DMS53 treated with DMSO at 0.1 percent for 48 hours (cell line): ENCODE measurements at regions not wholly inside any gene's neighbourhood (a gene's known extent, or its start where the extent isn't known, plus 50 kb on each side); places are given as distances from the start of the nearest gene placed in this dataset.
"Not testable (repeated sequence)": the region's sequence is repeated elsewhere in the genome, so short reads cannot be mapped to it uniquely, and the experiment has no call there.

Source experiments
- DNase-seq: peaks from one replicate; lab custom pipeline; 2025; ENCODE audit not compliant: unreplicated experiment; lab: John Stamatoyannopoulos, UW

DNA sequence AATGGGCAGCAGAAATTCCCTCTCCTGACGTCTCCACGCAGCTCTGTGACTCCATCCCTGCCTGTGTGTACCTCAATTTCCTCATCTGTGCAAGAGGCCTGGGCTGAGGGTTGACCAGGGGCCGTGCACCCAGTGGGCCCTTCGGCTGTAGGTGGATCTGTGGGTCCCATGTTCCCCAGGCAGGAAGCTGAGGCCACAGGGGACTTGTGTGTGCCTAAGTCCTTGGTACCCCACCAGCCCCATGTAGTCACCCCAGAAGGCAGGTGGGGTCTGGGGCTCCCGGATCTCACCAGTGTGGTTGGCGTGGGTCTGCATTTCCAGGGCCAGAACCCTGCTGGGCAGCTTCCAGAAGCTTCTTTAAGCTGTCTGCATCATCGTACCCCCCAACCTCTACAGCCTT is 177.4 kb upstream of the GSE1 start:
- DNase-seq, result no peak

DNA sequence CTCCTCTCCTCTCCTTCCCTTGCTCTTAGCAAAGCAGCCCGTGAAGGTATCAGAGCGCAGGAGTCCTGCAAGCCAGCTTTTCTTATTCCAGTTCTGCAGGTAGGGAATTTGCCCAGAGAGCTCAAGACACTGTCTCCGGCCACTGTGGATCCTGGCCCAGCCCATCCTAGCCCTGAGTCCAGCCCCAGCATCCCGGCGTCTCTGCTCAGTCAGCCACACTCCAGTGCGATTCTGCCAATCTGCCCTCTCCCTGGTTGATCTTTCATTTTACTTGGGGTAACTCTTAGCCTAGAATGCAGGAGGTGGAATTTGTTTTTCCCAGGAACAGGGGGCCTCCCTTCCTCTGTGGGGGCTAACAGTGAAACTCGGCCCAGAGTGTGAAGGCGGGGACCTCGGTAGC is 176.9 kb upstream of the GSE1 start:
- DNase-seq, result no peak

DNA sequence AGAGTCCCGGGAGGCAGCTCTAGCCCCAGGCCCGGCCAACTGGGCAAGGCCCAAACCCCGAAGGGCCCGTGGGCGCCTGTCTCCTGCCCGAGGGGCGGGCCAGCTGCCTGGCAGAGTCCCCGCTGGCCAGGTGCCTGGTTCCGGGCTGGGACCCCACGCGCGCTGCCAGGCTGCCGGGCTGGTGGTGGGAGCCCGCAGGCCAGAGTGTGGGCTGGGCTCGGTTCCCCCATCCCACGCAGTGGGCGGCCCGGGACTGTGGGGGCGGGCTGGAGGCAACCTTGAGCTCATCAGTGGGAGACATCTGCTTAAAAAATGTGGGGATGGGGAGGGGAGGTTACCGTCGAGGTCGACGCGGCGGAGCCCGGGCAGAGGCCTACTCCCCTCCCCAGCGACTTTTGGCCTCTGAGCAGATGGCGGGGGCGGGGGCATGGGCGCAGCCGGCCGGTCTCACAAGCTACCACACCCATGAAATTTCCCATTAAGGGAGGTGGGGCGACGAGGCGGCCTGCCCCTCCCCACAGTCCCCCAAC is 176.4 kb upstream of the GSE1 start:
- no peak for DNase-seq

- DNase-seq, result peak; percentile 53
These were observed 175.7 kb upstream of the GSE1 start for GRCh38 chr16:85437166-85438052.

DNA sequence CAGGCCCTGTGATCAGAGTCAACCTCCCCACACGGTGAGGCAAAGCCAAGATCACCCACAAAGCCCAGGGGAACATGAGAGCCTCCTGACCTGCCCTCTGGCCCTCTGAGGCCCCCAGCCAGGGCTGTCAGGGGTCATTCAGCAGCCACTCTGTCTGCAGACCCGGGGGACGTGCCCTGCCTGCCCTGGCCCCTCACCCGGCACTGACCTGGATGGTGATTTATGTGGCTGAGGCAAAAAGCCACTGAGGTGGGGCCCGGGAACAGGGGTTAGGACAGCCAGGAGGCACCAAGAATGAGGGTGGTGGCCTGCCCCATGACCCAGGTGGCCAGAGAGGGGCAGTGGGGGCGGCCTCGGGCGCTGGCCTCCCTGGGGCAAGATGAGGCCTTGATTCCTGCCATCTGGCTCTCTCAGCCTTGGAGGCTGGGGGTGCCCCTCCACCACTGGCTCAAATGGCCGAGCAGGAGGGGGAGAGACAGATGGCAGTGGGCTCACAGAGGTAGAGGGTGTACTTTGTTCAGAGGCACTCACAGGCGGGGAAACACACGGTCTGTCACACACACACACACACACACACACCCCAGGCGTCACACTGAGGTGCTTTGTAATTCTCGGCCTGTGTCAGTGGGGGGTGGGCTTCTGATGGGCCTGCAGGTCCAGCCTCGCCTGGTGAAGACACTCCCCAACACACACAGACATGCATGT is 174.0 kb upstream of the GSE1 start:
- DNase-seq, result no peak

DNA sequence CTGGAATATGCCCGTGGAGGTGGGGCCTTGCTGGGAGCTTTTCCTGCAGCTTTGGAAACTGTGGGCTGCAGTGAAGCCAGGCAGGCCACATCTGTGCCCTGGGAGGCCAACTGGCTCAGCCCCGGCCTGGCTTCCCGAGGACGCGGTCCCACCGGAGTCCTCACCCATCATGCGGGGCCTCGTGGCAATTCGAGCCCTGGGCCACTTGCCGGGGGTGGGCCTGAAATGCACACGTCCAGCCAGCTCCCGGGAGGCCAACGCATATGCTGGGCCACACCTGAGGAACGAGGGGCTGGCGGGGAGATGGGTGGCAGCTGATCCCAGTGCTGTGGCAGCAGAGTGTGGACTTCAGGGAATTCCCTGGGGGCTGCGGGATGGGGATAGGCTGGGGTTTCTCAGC is 172.4 kb upstream of the GSE1 start:
- DNase-seq, result no peak

- no peak for DNase-seq
These were observed 171.8 kb upstream of the GSE1 start for GRCh38 chr16:85441189-85441889.

DNA sequence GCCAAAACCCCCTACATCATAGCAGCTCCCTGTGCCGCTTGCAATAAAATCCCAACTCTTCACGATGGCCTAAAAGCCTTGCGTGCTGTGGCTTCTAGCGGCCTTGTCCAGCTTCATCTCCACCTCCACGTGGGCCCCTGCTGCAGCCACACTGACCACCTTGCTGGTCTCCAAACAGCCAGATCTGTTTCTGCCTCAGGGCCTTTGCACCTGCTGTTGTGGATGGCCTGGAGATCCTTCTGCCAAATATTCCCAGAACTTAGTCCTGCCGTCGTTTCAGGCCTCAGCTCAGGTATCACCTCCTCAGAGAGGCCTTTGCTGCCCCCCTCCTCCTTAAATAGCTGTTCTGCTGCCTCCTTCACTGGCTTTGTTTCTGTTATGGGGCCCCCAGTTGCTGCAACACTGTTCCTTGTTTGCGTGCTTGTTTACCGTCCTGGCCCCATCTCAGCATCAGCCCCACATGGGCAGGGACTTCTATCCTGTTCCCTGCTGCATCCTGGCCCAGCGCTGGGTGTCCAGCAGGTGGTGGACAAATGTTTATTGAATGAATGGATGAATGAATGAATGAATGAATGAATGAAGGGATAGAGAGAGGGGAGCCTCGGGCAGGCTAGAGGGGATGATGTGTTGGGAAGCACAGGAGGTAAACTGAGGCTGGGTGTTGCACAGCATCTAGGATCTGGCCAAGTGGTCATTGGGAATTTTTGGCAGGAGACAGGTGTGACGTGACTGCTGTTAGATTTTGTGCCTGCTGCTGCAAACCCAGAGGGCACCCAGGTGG is 171.0 kb upstream of the GSE1 start:
- DNase-seq, result no peak

DNA sequence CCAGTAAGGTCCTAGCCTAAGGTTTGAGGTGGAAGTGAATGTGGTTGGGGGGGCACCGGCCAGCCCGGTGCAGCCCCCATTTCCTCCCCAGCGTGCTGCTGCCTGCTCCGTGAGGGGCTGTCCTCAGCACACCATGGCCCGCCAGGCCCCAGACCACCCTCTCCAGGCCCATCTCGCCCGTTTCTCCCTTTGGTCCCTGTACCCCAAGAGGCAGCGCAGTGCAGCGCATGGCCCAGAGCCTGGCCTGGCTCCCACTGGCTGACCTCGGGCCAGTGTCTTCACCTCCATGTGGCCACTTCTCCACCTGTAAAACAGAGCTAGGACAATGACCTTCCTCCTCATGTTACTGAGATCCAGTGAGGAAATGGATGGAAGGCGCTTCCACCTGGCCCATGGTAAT is 170.0 kb upstream of the GSE1 start:
- no peak for DNase-seq

- no peak for DNase-seq
These were observed 169.6 kb upstream of the GSE1 start for GRCh38 chr16:85443531-85443930.

DNA sequence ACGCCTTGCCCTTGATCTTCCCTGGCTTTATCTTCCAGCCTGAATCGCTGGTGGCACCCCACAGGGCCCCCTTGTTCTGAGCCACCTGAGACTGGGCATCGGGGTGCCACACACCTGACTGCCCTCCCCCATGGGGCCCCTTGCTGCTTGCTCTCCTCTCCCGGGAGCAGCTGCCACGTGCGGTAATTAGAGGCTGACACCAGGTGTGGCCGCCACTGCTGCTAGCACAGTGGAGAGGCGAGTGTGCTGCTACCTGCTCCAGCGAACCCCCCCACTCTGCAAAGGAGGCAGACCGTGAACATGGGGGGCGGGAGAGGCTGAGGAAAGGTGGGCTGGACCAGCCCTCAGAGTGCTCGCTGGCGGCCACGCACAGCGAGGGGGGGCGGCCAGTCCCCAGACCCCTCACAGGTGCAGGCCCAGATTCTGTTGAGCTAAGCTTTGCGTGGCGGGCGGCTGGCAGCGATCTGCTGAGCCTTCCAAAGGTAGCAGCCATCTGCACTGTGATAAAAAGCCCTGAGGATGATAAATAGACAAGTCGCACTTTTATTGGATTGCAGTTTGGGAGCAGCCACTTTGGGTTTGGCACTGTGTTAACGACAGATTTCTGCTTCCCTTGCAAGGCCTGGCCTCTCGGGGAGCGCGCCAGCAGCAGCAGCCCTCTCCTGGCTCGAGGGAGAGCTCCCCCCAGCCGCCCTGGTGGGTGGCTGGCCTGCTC is 167.9 kb upstream of the GSE1 start:
- DNase-seq, result no peak

DNA sequence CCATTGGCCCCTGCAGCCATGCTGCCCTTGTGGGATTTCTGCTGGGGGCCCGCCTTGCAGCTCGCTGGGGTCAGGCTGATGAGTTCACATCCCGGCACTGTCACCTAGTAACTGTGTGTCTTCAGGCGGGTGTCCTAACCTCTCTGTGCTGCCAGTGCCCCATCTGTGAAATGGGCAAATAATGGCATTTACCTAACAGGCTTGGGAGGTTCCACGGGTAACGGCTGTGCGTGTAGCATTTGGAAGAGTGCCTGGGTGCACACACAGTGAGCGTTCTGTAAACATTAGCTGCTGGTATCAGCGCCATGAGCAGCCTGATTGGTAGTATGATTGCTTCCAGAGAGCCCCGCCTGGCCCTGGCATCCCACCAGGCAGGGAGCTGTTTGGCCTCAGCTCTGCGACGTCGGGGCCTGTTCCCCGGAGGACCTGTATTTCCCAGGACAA is 167.3 kb upstream of the GSE1 start:
- DNase-seq, result no peak

DNA sequence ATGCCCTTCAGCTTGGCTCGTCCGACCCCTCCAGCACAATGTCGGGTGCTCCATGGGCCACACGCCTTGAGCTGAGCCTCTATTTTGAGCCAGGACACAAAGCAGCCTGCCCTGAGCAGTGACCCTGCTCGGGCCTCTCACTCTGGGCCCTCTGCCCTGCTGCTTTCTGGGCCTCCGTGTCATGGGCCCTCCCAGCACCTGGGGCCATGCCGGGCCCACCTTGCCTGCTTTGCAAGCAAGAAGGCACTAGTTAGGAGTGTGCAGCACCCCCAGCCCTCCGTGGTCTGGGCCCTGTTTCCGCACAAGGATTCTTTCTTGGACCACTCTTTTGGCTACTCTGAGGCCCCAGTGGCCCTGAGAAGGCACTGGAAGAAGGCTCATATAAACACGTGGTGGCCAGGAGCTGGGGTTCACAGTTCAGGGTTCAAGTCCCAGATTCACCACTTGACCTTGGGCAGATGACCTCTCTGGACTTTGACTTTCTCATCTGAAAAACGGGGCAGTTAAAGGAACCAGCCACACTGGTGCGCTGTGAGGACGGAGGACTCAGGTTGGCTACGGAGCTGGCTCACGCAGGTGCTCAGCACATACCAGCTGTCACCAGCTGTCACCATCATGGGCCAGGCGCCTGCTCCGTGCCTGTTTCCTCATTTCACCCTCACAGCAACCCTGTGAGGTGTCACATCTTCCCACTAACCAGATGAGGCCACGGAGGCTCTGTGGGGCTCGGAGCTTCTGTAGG is 166.0 kb upstream of the GSE1 start:
- no peak for DNase-seq

DNA sequence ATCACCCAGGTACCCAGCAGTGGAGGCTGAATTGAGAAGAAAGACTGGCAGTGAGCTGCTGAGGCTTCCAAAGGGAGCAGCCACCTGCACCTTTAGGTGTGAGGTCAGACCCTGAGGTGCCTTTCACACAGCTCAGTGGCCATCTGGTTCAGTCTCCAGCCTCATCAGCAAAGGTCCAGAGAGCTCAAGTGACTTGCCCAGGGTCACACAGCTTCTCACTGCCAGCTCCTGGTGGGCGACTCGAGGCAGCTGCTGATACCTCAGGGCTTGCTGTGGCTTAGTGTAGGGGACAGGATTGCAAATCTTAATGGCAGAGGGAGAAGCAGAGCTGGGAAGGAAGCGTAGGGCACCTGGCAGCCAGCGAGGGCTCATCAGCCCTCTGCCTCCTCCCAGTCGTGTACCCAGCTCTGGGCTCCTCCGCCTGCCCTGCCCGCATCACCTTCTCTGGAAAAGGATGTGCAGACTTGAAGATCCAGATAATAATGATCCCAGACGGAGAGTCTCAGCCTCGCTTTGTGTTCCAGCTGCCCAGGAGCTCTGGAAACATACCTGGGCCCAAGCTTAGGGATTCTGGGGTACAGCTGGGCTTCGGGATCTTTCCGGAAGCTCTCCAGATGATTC is 165.3 kb upstream of the GSE1 start:
- DNase-seq, result no peak

- peak; percentile 90 for DNase-seq
These were observed 164.4 kb upstream of the GSE1 start for GRCh38 chr16:85448557-85449190.

DNA sequence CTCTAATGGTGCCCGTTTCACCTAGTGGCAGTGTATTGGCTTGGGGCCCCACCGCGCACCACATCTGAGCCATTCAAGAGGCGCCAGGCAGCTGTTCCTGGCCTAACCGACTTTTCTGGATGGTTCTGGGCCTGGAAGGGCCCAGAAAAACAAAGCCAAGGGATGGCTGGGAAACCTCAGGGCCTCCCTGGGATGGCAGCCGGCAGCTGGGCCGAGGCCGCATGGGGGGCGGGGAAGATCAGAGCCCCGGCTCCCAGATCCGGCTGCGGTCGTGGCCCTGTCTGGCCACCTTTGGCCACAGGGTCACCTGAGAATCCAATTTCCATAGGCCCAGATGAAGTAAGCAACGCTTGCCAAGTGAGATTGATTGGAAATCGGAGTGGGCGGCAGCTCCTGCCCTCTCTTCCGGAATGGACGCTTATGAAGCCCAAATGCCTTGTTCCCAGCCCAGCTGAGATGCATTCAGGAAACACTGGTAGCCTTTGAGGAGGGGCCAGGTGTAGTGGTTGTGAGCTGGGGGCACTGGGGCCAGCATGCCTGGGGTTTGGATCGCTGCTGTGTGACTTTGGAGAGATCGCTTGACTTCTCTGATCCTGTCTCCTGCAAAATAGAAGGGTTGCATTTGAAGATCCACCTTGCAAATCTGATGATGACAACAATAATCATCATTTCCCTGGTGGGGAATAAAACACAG is 163.8 kb upstream of the GSE1 start:
- DNase-seq, result no peak

- DNase-seq, result no peak
These were observed 163.3 kb upstream of the GSE1 start for GRCh38 chr16:85449885-85450245.

GRCh38 chr16:85451142-85451541 is 162.0 kb upstream of the GSE1 start:
- not testable (repeated sequence) for DNase-seq
